ENCODE measurements at regions not wholly inside any gene's neighbourhood (a gene's known extent, or its start where the extent isn't known, plus 50 kb on each side); places are given as distances from the start of the nearest gene placed in this dataset.
"Not testable (repeated sequence)": the region's sequence is repeated elsewhere in the genome, so short reads cannot be mapped to it uniquely, and the experiment has no call there.

DNA sequence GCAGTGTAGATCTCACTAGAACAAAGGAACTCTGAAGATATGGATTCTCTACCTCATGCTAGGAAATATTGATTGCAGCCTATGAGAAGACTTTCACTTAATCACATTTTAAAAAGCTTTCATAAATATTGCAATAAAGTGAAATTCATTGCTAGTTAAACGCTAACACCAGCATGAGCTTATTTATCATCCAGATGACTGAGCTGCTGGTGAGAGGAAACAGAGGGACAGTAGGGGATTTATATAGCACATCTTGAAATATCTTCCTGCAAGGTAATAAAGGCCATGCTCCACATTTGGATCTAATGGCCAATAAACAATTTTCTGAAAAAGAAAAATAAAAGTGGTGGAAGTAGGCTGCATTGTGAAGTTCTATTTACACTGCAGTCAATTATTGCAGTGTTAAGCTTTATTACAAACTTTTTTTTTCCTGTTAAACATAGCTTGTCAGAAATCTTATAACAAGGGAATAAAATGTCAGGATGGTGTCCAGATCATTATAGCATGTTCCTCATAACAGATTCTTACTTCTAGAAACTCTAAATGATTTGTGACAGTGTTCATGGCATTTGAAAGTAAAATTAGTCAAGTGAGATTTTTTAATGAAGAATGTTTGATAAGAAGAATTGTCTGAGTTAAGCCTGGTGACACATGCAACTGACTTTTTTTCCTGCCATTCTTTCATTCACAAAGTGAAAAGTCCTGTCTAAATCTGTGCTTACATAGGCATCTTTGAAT is 342.6 kb downstream of the DMAC1 start:
- DNase-seq = no peak

DNA sequence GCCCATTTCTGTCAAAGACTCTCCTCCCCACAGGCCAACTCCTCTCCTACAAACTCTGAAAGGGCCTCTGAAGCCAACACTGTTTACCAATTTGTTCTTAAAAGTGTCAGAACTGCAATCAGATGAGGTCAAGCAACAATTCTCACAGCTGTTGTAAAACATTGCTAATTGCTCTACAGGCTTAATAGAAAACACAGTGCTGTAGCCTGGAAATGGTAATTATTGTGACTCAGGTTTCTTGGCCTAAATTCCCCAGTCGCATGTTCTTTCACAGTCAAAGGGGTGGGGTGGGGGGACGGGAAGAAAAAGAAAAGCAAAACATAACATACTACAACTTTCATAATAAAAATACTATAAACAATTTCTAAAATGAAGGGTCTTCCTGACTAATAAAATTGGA is 343.2 kb downstream of the DMAC1 start:
- DNase-seq = no peak

DNA sequence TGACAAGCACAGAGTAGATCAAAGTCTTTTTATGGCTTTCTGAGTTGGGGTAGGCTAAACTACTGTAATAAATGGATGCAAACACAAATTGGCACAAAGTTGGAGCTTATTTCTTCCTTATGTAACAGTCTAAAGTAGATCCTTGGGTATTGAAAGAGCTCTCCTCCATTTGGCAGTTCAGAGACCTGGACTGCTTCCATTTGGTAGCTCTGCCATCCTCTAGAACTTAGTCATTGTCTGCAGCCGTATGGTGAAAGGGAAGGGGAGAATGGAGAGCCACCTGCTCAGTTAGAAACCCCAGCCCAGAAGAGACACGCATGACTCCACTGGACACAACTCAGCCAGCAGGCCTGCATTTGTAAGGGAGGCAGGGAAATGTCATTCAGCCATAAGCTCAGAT is 345.0 kb downstream of the DMAC1 start:
- no peak for DNase-seq

DNA sequence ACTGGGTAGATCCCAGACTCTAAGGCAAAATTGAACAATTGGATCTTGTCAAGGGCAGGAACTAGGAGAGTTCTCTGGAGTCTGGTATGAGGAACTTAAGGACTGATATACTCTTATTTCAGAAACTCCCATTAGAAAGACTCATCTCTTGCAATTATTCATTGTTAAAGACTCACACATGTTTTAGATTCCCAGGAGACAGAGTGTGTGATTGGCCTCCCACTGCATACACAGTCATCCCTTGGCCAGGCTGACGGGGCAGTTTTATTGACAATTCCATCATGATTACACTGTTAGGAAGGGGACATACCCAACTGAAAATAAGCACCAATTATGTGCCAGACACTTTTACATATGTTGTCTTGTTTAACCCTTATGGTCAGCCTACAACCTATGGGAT is 347.2 kb downstream of the DMAC1 start:
- no peak for DNase-seq

DNA sequence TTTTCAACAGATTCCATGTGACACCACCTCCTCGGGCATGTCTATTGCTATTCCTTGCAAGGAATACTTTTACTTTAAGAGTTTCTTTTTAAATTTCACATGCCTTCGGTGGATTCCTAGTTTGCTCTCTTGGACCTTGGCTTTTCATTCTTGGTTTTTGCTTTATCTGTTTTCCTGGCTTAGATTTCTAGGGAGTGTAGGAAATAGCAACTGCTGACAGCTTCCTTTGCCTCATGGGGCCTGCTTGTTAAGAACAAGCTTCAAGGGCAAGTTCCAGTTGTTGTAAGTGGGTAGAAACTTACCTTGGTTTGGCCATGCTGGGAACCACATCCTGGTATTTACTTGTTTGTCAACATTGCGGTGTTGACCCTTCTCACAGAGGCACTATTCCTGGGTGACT is 348.5 kb downstream of the DMAC1 start:
- no peak for DNase-seq

DNA sequence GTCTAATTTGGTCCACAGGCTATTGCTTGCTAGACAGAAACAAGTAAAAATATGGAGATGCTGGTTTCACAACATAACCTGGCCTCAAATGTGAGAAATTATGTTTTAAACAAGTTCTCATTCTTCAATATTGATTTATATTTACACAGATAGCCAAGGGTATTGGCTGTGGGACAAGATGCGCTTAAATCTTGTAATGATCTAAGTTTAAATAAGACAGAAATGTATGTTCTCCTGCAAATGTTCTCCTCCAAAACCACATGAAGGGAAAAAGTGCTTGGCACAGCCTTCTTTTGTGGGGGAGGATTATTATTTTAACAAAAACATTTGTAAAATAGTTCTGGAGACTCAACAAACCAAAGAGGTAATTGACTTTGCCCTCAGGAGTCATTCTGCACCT is 356.0 kb downstream of the DMAC1 start:
- DNase-seq = no peak

DNA sequence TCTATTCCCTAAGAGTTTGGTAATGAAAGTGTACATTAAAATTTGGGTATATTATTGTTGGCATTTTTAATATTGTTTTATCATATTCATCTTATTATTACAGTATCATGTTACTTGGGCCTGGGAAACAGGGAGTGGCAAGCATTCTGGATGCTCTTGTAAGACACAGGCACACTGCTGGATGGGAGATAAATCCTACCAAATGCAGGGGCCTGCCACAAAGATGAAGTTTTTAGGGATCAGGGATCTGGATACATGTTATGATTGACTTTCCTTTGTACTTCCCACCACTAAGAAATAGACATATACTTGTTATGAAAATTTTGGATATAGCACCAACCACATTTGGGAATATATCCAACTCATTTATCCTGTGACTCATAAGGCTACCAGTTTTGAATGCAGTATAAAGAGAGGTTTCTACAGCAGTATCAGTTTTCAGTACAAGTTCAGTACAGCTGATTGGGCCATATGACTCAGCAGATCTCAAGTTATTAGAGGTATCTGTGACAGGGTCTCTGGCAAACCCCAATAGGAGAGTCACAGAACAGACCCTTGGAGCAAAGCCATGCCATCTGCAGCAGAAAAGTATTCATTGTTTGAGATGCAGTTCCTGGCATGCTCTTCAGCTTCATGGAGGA is 360.1 kb downstream of the DMAC1 start:
- no peak for DNase-seq

DNA sequence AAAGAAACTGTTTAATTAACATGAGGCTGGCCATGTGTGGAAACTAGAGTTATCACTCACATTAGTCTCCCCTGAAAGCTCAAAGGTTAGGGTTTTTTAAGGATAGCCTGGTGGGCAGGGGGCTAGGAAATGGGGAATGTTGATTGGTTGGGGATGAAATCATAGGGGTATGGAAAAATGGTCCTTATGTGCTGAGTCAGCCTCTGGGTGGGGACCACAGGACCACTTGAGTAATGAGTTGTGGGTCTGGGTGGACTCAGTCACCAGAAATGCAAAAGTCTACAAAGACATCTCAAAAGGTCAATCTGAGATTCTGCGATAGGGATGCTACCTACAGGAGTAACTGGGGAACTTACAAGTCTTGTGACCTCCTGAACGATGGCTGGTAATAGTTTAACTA is 362.8 kb downstream of the DMAC1 start:
- DNase-seq = no peak

DNA sequence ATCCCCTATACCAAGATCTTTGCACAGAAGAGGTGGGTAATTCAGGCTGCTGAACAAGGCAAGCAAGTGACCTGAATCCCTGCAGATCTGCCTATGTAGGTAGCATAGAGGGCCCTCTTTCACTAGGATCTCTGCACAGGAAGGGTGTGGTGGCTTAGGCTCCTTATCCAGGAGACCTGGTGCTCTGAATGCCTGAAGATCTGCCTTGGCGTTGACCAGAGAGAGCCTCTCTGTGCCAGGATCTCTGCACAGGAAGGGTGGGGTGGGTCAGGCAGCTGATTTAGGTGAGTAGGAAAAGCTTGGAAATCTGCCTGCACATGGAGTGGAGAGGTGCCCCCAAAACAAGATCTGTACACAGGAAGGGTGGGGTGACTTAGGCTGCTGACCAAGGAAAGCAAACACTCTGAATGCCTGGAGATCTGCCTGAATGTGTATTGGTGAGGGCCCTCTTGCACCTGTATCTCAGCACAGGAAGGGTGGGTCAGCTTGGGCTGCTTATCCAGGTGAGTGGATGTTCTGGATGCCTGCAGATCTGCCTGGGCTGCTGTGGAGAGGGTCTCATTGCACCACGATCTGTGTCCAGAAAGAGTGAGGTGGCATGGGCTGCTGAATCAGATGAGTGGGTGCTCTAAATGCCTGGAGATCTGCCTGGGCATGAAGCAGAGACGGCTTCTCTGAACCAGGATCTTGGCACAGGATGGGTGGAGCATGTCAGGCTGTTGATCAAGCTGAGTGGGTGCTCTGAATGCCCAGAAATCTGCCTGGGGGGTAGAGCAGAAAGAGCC is 365.9 kb downstream of the DMAC1 start:
- no peak for DNase-seq

DNA sequence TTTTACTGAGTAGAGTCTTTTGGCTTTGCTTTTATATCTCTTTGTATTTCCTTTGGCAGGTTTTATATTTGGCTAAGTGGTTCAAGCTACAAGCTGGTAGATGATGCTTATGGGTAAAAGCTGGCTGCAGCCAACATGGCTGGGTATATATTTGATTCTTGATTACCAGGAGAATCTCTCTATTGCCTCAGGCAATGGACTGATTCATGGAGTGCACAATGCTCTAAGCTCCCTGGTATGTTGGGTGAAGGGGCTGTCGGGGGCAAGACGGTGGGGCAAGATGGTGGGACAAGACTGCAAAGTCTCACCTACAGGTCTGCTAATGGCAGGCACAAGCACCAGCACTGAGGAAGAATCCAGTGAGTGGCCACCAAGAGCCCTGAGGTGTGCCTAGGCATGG is 366.6 kb downstream of the DMAC1 start:
- DNase-seq = no peak

DNA sequence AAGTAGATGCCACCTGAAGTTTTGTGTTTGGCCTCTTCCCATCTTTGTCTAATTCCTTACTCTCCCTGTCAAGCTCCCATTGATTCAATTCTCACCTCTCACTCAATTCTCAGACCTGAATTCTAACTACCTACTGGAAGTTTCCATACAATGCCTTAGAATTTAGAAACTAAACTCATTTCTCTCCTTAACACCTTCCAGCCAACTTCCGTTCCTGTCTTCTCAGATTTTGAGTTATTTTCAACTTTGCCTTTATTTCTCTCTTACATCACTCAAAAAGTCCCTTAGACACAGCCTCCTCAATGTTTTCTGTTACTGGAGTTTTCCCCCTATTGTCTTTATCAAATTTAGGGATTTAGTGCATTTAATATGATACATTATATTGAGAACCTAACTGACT is 382.2 kb downstream of the DMAC1 start:
- not testable (repeated sequence) for DNase-seq

DNA sequence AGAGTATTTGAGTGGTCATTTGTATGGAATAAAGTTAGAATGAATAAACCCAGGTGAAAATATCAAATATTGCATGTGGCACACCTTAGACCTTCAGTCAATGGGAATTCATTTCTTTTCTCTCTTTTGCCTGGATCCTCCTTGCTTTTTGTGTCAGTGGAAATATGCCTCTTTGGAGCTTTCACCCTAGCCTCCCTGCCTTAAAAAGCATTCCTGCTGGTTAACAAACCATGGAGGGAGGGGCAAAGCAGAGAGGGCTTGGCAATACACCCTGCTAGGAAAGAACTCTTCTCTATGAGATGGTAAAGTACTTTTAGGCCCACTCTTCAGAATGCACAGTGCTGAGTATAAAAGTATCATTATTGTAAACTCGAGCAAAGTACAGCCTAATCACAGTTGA is 383.7 kb downstream of the DMAC1 start:
- no peak for DNase-seq

DNA sequence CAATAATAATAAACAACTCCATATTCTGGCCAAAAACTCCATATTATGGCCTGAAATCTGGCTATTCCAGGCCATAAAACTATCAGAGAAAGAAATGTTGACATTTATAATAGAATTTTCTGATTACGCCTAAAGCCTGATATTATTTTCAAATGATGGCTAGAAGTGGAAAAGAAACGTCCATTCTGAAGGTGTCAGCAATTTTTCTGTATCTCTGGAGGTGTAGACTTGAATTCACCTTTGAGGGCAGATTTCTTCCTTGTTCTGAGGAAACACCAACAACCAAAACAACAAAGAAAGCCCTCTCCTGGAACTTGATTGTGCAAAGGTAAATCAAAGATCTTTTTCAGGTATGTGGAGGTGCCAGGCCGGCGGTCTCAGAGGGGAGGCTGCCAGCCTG is 390.7 kb downstream of the DMAC1 start:
- no peak for DNase-seq

DNA sequence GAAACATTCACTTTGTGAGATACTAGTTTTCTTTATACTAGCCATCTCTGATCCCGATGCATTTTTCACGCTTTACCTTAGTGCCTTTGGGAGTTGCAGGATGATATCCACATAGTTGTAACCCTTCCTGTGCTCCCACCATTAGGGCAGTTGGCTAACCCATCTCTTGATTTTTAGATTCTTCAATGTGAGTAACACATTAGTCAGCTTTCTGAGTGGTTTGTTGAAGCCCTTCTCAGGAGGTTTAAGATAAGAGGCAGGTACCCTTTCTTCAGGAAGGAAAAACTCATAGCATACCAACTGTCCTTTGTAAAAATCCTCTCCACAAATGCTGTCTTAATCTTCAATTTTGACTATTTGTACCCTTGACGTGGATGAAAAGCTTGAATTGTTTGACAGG is 392.3 kb downstream of the DMAC1 start:
- no peak for DNase-seq

DNA sequence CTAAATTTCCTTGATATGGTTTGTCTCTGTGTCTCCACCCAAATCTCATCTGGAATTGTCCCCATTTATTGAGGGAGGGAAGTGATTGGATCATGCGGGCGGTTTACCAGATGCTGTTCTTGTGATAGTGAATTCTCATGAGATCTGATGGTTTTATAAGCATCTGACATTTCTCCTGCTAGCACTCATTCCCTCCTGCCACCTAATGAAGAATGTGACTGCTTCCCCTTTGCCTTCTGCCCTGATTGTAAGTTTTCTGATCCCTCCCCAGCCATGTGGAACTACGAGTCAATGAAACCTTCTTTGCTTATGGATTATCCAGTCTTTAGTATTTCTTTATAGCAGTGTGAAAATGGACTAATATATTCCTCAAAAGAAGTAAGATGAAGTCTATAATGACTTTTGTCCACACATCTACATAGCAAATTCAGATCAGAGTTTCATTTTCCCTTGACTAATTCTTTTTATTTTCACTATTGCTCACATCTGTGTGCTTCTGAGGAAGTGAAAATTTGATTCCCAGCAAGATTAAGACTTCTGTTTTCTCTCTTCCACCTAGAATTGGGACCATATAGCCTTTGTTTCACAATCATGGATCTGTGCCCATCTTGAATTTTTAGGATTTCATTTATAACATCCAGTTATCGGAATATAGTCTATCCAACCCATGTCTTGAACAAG is 393.5 kb downstream of the DMAC1 start:
- no peak for DNase-seq

DNA sequence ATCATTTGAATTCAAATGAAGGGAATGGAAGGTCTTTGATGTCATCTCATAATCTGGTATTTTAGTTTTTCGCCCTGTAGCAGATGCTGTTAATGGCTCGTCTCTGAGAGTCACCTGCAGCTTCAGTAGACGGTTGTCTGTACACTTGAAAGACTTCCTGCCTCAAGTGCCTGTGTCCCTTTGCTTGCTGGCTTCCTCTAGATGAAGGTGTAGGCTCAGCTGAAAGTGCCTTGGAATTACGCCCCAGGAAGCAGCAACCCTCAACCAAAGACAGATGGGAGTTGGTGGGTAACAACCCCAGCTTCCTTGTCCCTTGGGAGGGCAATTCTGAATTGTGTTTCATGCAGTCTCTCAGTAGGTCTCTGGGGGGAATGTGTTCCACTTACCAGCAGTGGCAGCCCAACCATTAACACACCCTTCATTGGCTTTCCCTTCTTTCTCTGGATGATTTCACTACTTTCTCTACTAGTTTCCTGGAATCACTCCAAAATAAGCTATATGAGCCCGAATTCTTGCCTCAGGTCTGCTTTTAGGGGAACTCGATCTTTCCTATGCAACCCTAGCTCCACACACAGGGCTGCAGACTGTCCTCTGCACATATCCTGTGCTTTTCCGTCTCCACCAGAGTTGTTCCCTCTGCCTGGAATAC is 395.6 kb downstream of the DMAC1 start:
- no peak for DNase-seq

DNA sequence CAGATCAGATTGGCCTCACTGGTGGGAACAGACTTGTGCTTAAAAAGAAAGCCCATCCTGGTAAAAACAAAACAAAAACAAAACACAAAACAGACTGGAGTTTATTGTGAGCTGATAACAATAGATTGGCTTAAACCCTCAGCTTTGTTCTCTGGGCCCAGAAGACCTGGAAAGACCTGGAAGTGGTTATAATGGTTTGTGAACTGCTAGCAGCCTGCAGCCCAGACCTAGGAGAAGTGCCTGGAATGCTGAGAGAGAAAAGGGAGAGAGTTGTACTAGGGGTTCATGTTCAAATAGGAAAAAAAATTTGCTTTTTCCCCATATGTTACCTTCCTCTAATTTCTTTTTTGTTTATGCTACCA is 396.6 kb downstream of the DMAC1 start:
- no peak for DNase-seq

DNA sequence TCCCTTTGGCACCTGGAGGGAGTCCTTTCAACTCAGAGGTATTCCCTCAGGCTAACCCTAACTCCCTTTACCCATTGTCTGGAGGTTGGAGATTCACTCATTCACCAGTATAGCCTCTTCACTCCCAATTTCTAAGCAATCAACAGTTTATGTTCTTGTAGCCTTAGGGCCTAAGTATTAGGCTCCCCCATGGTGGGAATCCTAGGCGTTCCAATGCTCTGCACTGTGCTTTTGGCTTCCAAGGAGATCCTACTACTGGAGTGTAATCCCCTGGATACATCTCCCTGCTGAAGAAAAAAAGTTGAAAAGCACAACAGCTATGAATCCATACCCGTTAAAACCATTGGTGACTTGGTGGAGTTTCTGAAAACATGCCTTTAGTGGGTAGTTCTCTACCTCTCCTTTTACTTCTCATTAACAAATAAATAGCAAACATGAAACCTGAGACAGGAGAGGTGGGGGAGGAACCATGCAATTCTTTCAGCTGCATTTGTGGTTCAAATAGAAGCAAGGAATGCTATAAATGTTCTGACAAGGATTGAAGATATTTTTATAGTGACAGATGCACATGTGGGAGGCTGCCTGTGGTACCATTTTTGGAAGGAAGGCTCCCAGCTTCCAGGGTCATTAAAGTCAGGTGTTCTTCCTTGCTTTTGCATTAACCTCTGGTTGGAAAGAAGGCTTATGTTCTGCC is 397.1 kb downstream of the DMAC1 start:
- no peak for DNase-seq

DNA sequence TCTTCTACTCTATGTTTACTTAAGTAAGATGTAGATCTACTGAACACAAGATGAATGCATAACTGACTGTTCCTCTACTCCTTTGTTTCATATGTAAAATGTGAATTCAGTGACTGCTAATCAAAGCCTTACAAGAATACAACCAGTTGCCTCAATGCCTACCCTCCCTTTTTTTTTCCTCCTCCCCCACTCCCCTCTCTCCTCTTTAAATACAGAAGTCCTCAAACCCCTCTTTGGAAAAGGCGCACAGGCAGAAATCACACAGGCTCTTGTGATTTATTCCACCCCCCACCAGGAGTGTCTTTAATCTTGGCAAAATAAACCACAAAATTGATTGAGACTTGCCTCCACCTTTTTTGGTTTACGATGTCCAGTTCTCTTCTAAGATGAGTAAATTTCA is 398.5 kb downstream of the DMAC1 start:
- DNase-seq = no peak

DNA sequence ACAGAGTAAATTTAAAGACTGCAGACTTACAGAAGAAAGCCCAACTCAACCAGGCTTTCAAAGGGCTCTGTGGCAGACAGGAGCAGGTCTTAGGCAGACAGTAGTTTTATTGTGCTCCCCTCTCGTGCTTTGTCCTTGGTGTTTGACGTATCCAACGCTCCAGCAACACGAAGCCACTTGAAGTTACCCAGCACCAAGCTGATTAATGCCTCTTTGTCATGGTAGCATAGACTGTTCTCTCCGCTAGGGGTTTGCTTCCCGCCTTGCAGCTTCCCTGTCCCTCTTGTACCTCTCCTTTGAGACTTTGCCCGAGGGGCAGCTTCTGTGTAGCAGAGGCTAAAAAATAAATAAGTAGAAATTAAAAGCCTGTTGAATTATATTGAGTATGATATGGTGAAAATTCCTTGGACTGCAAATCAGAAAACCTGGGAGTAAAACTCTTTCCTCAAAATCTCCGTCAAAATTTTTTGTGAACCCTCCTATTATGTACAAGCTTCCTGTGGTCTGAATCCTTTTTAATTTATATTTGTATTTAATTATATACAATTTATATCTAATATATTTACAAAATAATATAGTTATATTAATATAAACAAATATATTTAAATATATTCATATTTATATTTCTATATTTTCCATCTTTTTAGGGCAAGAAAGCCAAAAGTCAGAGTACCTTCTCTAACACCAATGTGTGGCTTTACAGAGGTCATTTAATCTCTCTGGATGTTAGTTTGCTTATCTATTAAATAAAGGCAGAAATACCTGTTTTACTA is 405.4 kb downstream of the DMAC1 start:
- DNase-seq = no peak

DNA sequence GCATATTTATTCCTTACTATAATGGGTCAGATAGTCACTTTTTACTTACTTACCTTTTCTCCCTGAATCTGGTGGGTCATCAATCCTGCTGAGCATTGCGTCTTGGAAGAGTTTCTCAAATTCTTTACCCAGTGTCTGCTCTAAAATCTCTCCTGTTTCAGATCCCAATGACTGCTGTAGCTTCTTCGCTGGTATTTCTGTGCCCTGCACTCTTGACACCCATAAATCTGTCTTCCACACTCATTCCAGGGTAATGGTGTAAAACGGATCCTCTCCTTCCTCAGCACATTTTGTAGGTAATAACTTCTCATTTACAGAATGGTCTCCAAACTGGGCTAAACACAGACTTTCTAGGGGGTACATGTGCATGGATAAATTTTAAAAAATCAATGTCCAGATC is 407.4 kb downstream of the DMAC1 start:
- no peak for DNase-seq

DNA sequence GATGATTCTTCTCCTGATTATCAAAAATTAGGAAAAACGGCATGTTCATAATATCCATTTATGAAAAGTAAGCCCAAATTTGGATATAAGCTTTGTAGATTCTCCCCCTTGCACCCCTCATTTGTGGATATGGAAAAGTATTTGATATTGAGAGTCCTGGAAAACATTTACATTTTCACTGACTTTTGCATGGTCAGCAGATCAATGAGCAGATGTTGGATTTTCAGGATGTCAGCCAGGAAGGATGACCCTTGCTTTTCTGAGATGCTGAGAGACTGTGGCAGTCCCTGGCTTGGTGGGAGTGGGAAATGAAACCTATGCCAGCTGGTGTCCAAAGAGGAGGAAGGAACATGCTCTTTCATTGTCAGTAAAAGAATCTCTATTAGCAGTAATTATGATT is 410.8 kb downstream of the DMAC1 start:
- DNase-seq = no peak
